Suprapubic skin (tissue), 4 donors: ENCODE measurements at regions not wholly inside any gene's neighbourhood (a gene's known extent, or its start where the extent isn't known, plus 50 kb on each side); places are given as distances from the start of the nearest gene placed in this dataset.

ENCODE experiments used
- DNase-seq, 2 donors: peaks; one replicate each; pipeline ENCODE4 v3.0.0-alpha.2; 2019; ENCODE audit warnings: low spot score in 2 of 2
- H3K27ac ChIP-seq: fragments of 200-600 bp; sonication (generic); one replicate; pipeline ENCODE4 v1.5.1; 2019
- H3K27me3 ChIP-seq: fragments of 200-600 bp; sonication (generic); one replicate; pipeline ENCODE4 v1.5.1; 2019
- H3K36me3 ChIP-seq: fragments of 200-600 bp; sonication (generic); one replicate; pipeline ENCODE4 v1.5.1; 2019
- H3K4me1 ChIP-seq: fragments of 200-600 bp; sonication (generic); one replicate; pipeline ENCODE4 v1.5.1; 2019
- H3K4me3 ChIP-seq: fragments of 200-600 bp; sonication (generic); one replicate; pipeline ENCODE4 v1.5.1; 2019; ENCODE audit warnings: mild to moderate bottlenecking
- H3K9me3 ChIP-seq: fragments of 200-600 bp; sonication (generic); one replicate; pipeline ENCODE4 v1.5.1; 2019
- CTCF ChIP-seq, 2 donors: fragments of 200-600 bp in 1 of 2; fragments of 450-650 bp in 1 of 2; sonication (generic) in 1 of 2; IDR thresholded peaks; one replicate each; pipeline ENCODE4 v1.5.1; 2016 to 2019; ENCODE audit warnings: antibody characterized with exemption in 2 of 2, mild to moderate bottlenecking in 1 of 2, moderate library complexity in 1 of 2
- EP300 ChIP-seq: sonication (generic); formaldehyde crosslinking; IDR thresholded peaks from one replicate; pipeline ENCODE4 v1.6.1; 2017; ENCODE audit warnings: antibody characterized with exemption
- POLR2A ChIP-seq, 2 donors: fragments of 450-650 bp; IDR thresholded peaks; one replicate each; pipeline ENCODE4 v1.6.1; 2017; ENCODE audit warnings: antibody characterized with exemption in 2 of 2, mild to moderate bottlenecking in 2 of 2, moderate library complexity in 2 of 2
- POLR2AphosphoS5 ChIP-seq, 3 donors: sonication (generic); formaldehyde crosslinking; IDR thresholded peaks; one replicate each; pipeline ENCODE4 v1.6.1; 2017; ENCODE audit warnings: antibody characterized with exemption in 3 of 3
- WGBS: methylation state at CpG from one replicate; pipeline ENCODE4 v1.1.5; 2018; 5-methylcytosine and 5-hydroxymethylcytosine counted together

DNA sequence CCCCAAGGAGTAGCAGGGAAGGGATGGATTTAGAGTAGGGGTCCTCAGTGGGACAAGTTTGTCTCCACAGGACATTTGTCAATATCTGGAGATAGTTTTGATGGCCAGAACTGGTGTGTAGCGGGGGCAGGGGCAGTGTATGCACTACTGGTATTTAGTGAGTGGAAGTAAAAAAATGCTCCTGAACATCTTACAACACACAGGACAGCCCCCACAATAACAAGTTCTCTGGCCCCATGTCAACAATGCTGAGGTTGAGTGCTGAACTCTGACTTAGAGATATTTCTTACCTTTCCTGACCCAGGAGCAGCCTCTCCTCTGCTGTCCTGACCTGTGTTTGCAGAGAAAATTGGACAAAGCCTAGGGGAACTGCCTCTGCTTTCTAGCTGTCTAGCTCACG lies 365.8 kb downstream of the HAPSTR1 start:
- DNase-seq: no peak
- Histone ChIP-seq H3K36me3 (no peaks in the 10 kb centered on the region), H3K4me3 (no peak overlapping the region), H3K27ac (no peak overlapping the region), H3K9me3 (peaks cover 3% of the 10 kb centered on the region), H3K4me1 (no peaks in the 10 kb centered on the region), H3K27me3 (peaks cover 6% of the 10 kb centered on the region)
- WGBS: 69% methylated on average over 2 of the region's 2 CpGs
- no peak for TF ChIP-seq POLR2A (IDR thresholded peaks at IDR 0.05)
- no peak for TF ChIP-seq POLR2AphosphoS5 (IDR thresholded peaks at IDR 0.05)
- TF ChIP-seq CTCF (IDR thresholded peaks at IDR 0.05): no peak
- no peak for TF ChIP-seq EP300

DNA sequence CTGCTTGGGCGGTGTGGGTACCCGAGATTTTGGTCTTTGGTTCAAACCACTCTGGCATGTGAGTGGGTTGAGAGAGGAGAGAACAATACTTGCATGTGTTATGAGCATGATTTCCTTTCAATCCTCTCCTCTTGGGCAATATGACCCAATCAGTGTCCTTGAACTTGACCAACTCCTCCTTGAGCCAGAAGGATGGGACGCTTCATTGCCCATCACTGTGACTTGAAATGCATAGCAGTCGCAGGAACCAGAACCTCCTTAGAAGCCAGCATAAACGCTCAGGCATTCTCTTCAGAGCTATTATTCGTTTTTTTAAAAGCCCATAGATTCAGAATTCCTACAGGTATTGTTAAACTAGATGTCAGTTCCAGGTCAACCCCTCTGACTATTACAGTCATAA lies 367.4 kb downstream of the HAPSTR1 start:
- WGBS: 75% methylated on average over 6 of the region's 6 CpGs
- no peak for DNase-seq
- Histone ChIP-seq H3K4me1 (no peaks in the 10 kb centered on the region), H3K9me3 (peaks cover 3% of the 10 kb centered on the region), H3K27ac (no peak overlapping the region), H3K27me3 (peaks cover 6% of the 10 kb centered on the region), H3K36me3 (no peaks in the 10 kb centered on the region), H3K4me3 (no peak overlapping the region)
- TF ChIP-seq CTCF (IDR thresholded peaks at IDR 0.05) (no peak), POLR2A (IDR thresholded peaks at IDR 0.05) (no peak), POLR2AphosphoS5 (IDR thresholded peaks at IDR 0.05) (no peak), EP300 (no peak)

GRCh38 chr16:9462984-9463383 lies 371.5 kb downstream of the HAPSTR1 start:
- Histone ChIP-seq H3K4me1 (no peaks in the 10 kb centered on the region), H3K36me3 (no peaks in the 10 kb centered on the region), H3K27ac (no peak overlapping the region), H3K4me3 (no peak overlapping the region), H3K9me3 (no peaks in the 10 kb centered on the region), H3K27me3 (peaks cover 6% of the 10 kb centered on the region)
- no peak for DNase-seq
- TF ChIP-seq EP300: no peak
- TF ChIP-seq POLR2AphosphoS5 (IDR thresholded peaks at IDR 0.05): no peak
- no peak for TF ChIP-seq POLR2A (IDR thresholded peaks at IDR 0.05)
- TF ChIP-seq CTCF (IDR thresholded peaks at IDR 0.05): no peak
- WGBS: 51% methylated on average over 7 of the region's 7 CpGs

DNA sequence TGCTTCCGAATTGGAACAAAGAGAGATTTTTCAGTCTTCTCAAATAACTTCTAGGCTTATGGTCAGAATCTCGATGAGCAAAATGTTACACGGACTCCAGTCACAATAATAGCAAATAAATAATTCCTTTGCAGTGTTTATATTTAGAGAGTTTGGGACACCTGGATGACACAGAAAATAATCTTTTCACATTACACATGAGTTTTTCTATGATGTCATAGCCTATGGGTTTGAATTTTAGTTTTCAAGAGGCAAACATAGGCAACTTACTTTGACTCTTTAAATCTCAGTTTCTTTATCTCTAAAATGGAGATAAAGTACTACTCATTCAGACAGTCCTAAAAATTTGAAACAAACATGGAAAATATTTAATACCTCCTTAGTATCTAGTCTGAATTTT lies 372.0 kb downstream of the HAPSTR1 start:
- H3K36me3 ChIP-seq: no peaks in the 10 kb centered on the region
- TF ChIP-seq CTCF (IDR thresholded peaks at IDR 0.05) (no peak), POLR2AphosphoS5 (IDR thresholded peaks at IDR 0.05) (no peak), POLR2A (IDR thresholded peaks at IDR 0.05) (no peak), EP300 (no peak)
- no peak overlapping the region for H3K27ac ChIP-seq
- DNase-seq: no peak
- 71% methylated on average over 3 of the region's 3 CpGs for WGBS
- H3K4me3 ChIP-seq: no peak overlapping the region
- H3K4me1 ChIP-seq: no peaks in the 10 kb centered on the region
- peaks cover 6% of the 10 kb centered on the region for H3K27me3 ChIP-seq
- no peaks in the 10 kb centered on the region for H3K9me3 ChIP-seq

- H3K4me1 ChIP-seq: no peaks in the 10 kb centered on the region
- WGBS: 58% methylated on average over 4 of the region's 4 CpGs
- H3K27me3 ChIP-seq: peaks cover 6% of the 10 kb centered on the region
- H3K9me3 ChIP-seq: no peaks in the 10 kb centered on the region
- no peak for TF ChIP-seq POLR2A (IDR thresholded peaks at IDR 0.05)
- no peak for TF ChIP-seq POLR2AphosphoS5 (IDR thresholded peaks at IDR 0.05)
- no peak for TF ChIP-seq EP300
- TF ChIP-seq CTCF (IDR thresholded peaks at IDR 0.05): no peak
- H3K36me3 ChIP-seq: no peaks in the 10 kb centered on the region
- DNase-seq: no peak
- H3K4me3 ChIP-seq: no peak overlapping the region
- no peak overlapping the region for H3K27ac ChIP-seq
Observed at GRCh38 chr16:9465161-9465560, 373.7 kb downstream of the HAPSTR1 start.
